ENCODE measurements at regions not wholly inside any gene's neighbourhood (a gene's known extent, or its start where the extent isn't known, plus 50 kb on each side); places are given as distances from the start of the nearest gene placed in this dataset.

GRCh38 chr5:53241572-53241971 lies 132.0 kb upstream of the MOCS2 start:
- TF ChIP-seq EZH2phosphoT487 (IDR thresholded peaks at IDR 0.05; ENCODE audit: borderline replicate concordance, low read depth, low read length) (no peak), CTCF (conservative IDR thresholded peaks at IDR 0.05; ENCODE audit: low read length) (no peak)
- Histone ChIP-seq H2AFZ (ENCODE audit: low read length) (no peak overlapping the region), H3K4me1 (ENCODE audit: insufficient read depth, low read length, poor library complexity, severe bottlenecking) (no peaks in the 10 kb centered on the region), H4K20me1 (ENCODE audit: insufficient read depth, low read length) (no peaks in the 10 kb centered on the region), H3K4me2 (ENCODE audit: low read length) (no peak overlapping the region), H3K9me3 (ENCODE audit: low read length) (no peaks in the 10 kb centered on the region), H3K4me3 (ENCODE audit: low read depth, low read length, poor library complexity, severe bottlenecking) (no peak overlapping the region), H3K9me2 (ENCODE audit: insufficient read depth, low read length) (no peaks in the 10 kb centered on the region), H3K79me2 (ENCODE audit: insufficient read depth, low read depth, low read length) (no peaks in the 10 kb centered on the region), H3K36me3 (ENCODE audit: insufficient read depth, low read length) (no peaks in the 10 kb centered on the region), H3K27ac (ENCODE audit: low read depth, low read length, poor library complexity, severe bottlenecking) (no peak overlapping the region)
- no peak for DNase-seq (ENCODE audit: low spot score)
- CTCF ChIA-PET (ENCODE audit: unreplicated experiment): no interaction called here
- no TSS peak for BruUV-seq (replicated peaks)
- POLR2A ChIA-PET: interaction anchor here (0.6 to 0.7 kb wide), 2 partner anchors 31 to 988 kb away, joined by 3 read pairs; no protein-coding TSS in a partner anchor
- intact Hi-C loops (cut with micrococcal nuclease; ENCODE audit: unreplicated experiment): no loop called here

- Histone ChIP-seq H3K9me2 (ENCODE audit: insufficient read depth, low read length) (no peaks in the 10 kb centered on the region), H3K36me3 (ENCODE audit: insufficient read depth, low read length) (no peaks in the 10 kb centered on the region), H3K4me2 (ENCODE audit: low read length) (no peak overlapping the region), H4K20me1 (ENCODE audit: insufficient read depth, low read length) (no peaks in the 10 kb centered on the region), H3K79me2 (ENCODE audit: insufficient read depth, low read depth, low read length) (no peaks in the 10 kb centered on the region), H3K9me3 (ENCODE audit: low read length) (no peaks in the 10 kb centered on the region), H3K4me1 (ENCODE audit: insufficient read depth, low read length, poor library complexity, severe bottlenecking) (no peaks in the 10 kb centered on the region), H3K27ac (ENCODE audit: low read depth, low read length, poor library complexity, severe bottlenecking) (no peak overlapping the region), H3K4me3 (ENCODE audit: low read depth, low read length, poor library complexity, severe bottlenecking) (no peak overlapping the region), H2AFZ (ENCODE audit: low read length) (no peak overlapping the region)
- intact Hi-C loops (cut with micrococcal nuclease; ENCODE audit: unreplicated experiment): no loop called here
- no peak for DNase-seq (ENCODE audit: low spot score)
- TF ChIP-seq EZH2phosphoT487 (IDR thresholded peaks at IDR 0.05; ENCODE audit: borderline replicate concordance, low read depth, low read length): no peak
- peak; percentile 57 for TF ChIP-seq CTCF (conservative IDR thresholded peaks at IDR 0.05; ENCODE audit: low read length)
- BruUV-seq (replicated peaks): no TSS peak
- ChIA-PET POLR2A (no interaction called here), CTCF (ENCODE audit: unreplicated experiment) (no interaction called here)
These were observed 133.8 kb upstream of the MOCS2 start for GRCh38 chr5:53243403-53243802.

- ChIA-PET CTCF (ENCODE audit: unreplicated experiment) (no interaction called here), POLR2A (no interaction called here)
- Histone ChIP-seq H3K4me3 (ENCODE audit: low read depth, low read length, poor library complexity, severe bottlenecking) (no peak overlapping the region), H3K27ac (ENCODE audit: low read depth, low read length, poor library complexity, severe bottlenecking) (no peak overlapping the region), H3K9me2 (ENCODE audit: insufficient read depth, low read length) (no peaks in the 10 kb centered on the region), H3K79me2 (ENCODE audit: insufficient read depth, low read depth, low read length) (no peaks in the 10 kb centered on the region), H3K36me3 (ENCODE audit: insufficient read depth, low read length) (no peaks in the 10 kb centered on the region), H3K4me2 (ENCODE audit: low read length) (no peak overlapping the region), H2AFZ (ENCODE audit: low read length) (no peak overlapping the region), H3K4me1 (ENCODE audit: insufficient read depth, low read length, poor library complexity, severe bottlenecking) (no peaks in the 10 kb centered on the region), H3K9me3 (ENCODE audit: low read length) (no peaks in the 10 kb centered on the region), H4K20me1 (ENCODE audit: insufficient read depth, low read length) (no peaks in the 10 kb centered on the region)
- no peak for DNase-seq (ENCODE audit: low spot score)
- TF ChIP-seq CTCF (conservative IDR thresholded peaks at IDR 0.05; ENCODE audit: low read length): no peak
- no peak for TF ChIP-seq EZH2phosphoT487 (IDR thresholded peaks at IDR 0.05; ENCODE audit: borderline replicate concordance, low read depth, low read length)
- intact Hi-C loops (cut with micrococcal nuclease; ENCODE audit: unreplicated experiment): no loop called here
- BruUV-seq (replicated peaks): no TSS peak
These were observed 136.7 kb upstream of the MOCS2 start for GRCh38 chr5:53246042-53246836.

Data from OCI-LY7 (cell line).